ENCODE measurements at regions not wholly inside any gene's neighbourhood (a gene's known extent, or its start where the extent isn't known, plus 50 kb on each side); places are given as distances from the start of the nearest gene placed in this dataset.

DNA sequence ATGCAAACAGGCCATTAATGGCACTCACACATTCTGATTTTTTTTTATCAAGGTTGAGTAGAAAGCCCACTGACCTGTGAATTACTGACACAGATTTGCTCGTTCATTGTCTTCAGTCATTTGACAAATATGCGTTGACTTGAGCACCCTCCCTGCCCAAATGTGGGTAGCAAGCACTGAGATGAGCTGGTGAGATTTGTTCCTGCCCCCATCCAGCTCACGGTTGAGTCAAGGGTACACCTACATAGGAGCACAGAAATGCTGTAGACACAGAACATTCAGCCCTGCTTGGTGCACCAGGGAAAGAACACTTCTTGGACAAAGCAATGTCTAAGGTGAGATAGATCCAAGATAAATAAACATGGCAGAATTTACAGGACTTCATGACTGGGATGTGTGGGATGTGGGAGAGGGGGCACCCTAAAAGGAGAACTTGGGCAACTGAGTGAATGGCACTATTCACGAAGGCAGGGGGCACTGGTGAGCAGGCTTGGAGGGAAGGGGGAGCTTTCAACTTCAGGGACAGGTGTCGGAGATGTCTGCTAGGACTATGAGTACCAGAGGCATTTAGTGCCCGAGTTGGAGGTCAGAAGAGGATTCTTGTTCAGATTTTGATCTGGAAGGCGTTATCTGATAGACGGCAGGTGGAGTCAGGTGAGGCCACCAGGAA lies 213.4 kb downstream of the VRK1 start:
- Histone ChIP-seq H3K9me2 (no peaks in the 10 kb centered on the region), H4K20me1 (ENCODE audit: insufficient read depth) (no peaks in the 10 kb centered on the region), H3K36me3 (replicated peaks in 1 of 2; ENCODE audit: control insufficient read depth in 1 of 2, insufficient read depth in 2 of 2, low read length in 1 of 2) (no peaks in the 10 kb centered on the region), H3K9ac (no peak overlapping the region), H2AFZ (ENCODE audit: low read depth) (no peak overlapping the region), H3K4me3 (ENCODE audit: low read depth in 2 of 2, low read length in 1 of 2) (no peak overlapping the region), H3K4me2 (no peak overlapping the region), H3F3A (replicated peaks; ENCODE audit: insufficient read depth) (no peaks in the 10 kb centered on the region), H3K79me2 (ENCODE audit: insufficient read depth) (no peaks in the 10 kb centered on the region), H3K27ac (ENCODE audit: low read depth in 2 of 2, low read length in 1 of 2) (no peak overlapping the region), H3K27me3 (ENCODE audit: insufficient read depth) (no peaks in the 10 kb centered on the region), H3K9me3 (no peaks in the 10 kb centered on the region), H3K4me1 (ENCODE audit: control insufficient read depth in 1 of 2, insufficient read depth in 2 of 2, low read depth in 1 of 2, low read length in 1 of 2) (peaks cover 0 to 7% of the 10 kb centered on the region in 2 experiments; a peak in 1 of 4 replicates)
- 25% methylated on average over 8 of the region's 8 CpGs for WGBS (ENCODE audit: low lambda C conversion rate)
- TF ChIP-seq ELF1 (IDR thresholded peaks at IDR 0.05) (no peak), SMC3 (IDR thresholded peaks at IDR 0.05; ENCODE audit: low read depth, low read length) (no peak), NRF1 (IDR thresholded peaks at IDR 0.05; ENCODE audit: low read depth, low read length) (no peak), TCF12 (IDR thresholded peaks at IDR 0.05) (no peak), RFX5 (IDR thresholded peaks at IDR 0.05; ENCODE audit: low read length) (no peak), RCOR1 (IDR thresholded peaks at IDR 0.05; ENCODE audit: low read length) (no peak), YY1 (IDR thresholded peaks at IDR 0.05; ENCODE audit: low read depth) (no peak), JUND (IDR thresholded peaks at IDR 0.05) (no peak), NFIC (IDR thresholded peaks at IDR 0.05; ENCODE audit: borderline replicate concordance) (no peak), POLR2AphosphoS5 (IDR thresholded peaks at IDR 0.05; ENCODE audit: low read depth, low read length) (no peak)
- TF ChIP-seq, protein P1, sequence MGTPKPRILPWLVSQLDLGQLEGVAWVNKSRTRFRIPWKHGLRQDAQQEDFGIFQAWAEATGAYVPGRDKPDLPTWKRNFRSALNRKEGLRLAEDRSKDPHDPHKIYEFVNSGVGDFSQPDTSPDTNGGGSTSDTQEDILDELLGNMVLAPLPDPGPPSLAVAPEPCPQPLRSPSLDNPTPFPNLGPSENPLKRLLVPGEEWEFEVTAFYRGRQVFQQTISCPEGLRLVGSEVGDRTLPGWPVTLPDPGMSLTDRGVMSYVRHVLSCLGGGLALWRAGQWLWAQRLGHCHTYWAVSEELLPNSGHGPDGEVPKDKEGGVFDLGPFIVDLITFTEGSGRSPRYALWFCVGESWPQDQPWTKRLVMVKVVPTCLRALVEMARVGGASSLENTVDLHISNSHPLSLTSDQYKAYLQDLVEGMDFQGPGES (IDR thresholded peaks at IDR 0.05; ENCODE audit: low read depth, low read length) = no peak
- TF ChIP-seq, protein P2, sequence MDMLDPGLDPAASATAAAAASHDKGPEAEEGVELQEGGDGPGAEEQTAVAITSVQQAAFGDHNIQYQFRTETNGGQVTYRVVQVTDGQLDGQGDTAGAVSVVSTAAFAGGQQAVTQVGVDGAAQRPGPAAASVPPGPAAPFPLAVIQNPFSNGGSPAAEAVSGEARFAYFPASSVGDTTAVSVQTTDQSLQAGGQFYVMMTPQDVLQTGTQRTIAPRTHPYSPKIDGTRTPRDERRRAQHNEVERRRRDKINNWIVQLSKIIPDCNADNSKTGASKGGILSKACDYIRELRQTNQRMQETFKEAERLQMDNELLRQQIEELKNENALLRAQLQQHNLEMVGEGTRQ (IDR thresholded peaks at IDR 0.05; ENCODE audit: borderline replicate concordance, low read depth, low read length) = no peak
- TF ChIP-seq, protein P3, sequence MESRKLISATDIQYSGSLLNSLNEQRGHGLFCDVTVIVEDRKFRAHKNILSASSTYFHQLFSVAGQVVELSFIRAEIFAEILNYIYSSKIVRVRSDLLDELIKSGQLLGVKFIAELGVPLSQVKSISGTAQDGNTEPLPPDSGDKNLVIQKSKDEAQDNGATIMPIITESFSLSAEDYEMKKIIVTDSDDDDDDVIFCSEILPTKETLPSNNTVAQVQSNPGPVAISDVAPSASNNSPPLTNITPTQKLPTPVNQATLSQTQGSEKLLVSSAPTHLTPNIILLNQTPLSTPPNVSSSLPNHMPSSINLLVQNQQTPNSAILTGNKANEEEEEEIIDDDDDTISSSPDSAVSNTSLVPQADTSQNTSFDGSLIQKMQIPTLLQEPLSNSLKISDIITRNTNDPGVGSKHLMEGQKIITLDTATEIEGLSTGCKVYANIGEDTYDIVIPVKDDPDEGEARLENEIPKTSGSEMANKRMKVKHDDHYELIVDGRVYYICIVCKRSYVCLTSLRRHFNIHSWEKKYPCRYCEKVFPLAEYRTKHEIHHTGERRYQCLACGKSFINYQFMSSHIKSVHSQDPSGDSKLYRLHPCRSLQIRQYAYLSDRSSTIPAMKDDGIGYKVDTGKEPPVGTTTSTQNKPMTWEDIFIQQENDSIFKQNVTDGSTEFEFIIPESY (IDR thresholded peaks at IDR 0.05; ENCODE audit: borderline replicate concordance, low read depth) = no peak
- TF ChIP-seq, protein P4, sequence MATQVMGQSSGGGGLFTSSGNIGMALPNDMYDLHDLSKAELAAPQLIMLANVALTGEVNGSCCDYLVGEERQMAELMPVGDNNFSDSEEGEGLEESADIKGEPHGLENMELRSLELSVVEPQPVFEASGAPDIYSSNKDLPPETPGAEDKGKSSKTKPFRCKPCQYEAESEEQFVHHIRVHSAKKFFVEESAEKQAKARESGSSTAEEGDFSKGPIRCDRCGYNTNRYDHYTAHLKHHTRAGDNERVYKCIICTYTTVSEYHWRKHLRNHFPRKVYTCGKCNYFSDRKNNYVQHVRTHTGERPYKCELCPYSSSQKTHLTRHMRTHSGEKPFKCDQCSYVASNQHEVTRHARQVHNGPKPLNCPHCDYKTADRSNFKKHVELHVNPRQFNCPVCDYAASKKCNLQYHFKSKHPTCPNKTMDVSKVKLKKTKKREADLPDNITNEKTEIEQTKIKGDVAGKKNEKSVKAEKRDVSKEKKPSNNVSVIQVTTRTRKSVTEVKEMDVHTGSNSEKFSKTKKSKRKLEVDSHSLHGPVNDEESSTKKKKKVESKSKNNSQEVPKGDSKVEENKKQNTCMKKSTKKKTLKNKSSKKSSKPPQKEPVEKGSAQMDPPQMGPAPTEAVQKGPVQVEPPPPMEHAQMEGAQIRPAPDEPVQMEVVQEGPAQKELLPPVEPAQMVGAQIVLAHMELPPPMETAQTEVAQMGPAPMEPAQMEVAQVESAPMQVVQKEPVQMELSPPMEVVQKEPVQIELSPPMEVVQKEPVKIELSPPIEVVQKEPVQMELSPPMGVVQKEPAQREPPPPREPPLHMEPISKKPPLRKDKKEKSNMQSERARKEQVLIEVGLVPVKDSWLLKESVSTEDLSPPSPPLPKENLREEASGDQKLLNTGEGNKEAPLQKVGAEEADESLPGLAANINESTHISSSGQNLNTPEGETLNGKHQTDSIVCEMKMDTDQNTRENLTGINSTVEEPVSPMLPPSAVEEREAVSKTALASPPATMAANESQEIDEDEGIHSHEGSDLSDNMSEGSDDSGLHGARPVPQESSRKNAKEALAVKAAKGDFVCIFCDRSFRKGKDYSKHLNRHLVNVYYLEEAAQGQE (IDR thresholded peaks at IDR 0.05; ENCODE audit: low read depth, low read length) = no peak
- DNase-seq = no peak
- POLR2A ChIA-PET = no interaction called here
- CTCF ChIA-PET = no interaction called here

Data from SK-N-SH (cell line).